ENCODE measurements at regions not wholly inside any gene's neighbourhood (a gene's known extent, or its start where the extent isn't known, plus 50 kb on each side); places are given as distances from the start of the nearest gene placed in this dataset.

GRCh38 chr3:135440233-135440632 is 525.3 kb upstream of the PPP2R3A start:
- Histone ChIP-seq H3K9me3 (no peaks in the 10 kb centered on the region), H3K4me1 (no peaks in the 10 kb centered on the region), H3K36me3 (no peaks in the 10 kb centered on the region), H3K27ac (no peak overlapping the region), H3K27me3 (no peaks in the 10 kb centered on the region), H3K4me3 (no peak overlapping the region)
- DNase-seq (ENCODE audit: low spot score in 2 of 2) = no peak
- intact Hi-C loops (cut with DNase I) = no loop called here
- TF ChIP-seq, protein P1, sequence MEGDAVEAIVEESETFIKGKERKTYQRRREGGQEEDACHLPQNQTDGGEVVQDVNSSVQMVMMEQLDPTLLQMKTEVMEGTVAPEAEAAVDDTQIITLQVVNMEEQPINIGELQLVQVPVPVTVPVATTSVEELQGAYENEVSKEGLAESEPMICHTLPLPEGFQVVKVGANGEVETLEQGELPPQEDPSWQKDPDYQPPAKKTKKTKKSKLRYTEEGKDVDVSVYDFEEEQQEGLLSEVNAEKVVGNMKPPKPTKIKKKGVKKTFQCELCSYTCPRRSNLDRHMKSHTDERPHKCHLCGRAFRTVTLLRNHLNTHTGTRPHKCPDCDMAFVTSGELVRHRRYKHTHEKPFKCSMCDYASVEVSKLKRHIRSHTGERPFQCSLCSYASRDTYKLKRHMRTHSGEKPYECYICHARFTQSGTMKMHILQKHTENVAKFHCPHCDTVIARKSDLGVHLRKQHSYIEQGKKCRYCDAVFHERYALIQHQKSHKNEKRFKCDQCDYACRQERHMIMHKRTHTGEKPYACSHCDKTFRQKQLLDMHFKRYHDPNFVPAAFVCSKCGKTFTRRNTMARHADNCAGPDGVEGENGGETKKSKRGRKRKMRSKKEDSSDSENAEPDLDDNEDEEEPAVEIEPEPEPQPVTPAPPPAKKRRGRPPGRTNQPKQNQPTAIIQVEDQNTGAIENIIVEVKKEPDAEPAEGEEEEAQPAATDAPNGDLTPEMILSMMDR (IDR thresholded peaks at IDR 0.05) = no peak

DNA sequence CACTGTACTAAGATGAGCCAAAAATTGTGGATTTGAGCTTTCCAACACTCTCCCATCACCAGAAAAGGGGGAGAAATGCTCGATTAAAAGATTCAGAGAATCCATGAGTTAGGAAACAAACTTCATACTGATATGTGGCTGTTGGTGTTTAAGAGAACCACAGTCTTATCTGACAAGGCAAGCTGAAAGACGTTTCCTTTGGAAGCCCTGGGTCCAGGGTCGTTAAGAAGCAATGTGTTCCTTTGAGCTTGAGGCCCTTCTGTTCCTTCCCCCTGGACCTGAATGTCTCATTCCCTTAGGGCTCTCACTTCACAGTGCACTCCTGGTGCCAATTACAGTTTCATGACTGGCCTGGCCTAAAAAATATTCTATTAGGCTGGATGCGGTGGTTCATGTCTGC is 524.8 kb upstream of the PPP2R3A start:
- TF ChIP-seq, protein P1 (IDR thresholded peaks at IDR 0.05) = no peak
- H3K9me3 ChIP-seq = no peaks in the 10 kb centered on the region
- no peak overlapping the region for H3K4me3 ChIP-seq
- intact Hi-C loops (cut with DNase I) = no loop called here
- no peaks in the 10 kb centered on the region for H3K27me3 ChIP-seq
- H3K36me3 ChIP-seq = no peaks in the 10 kb centered on the region
- DNase-seq (ENCODE audit: low spot score in 2 of 2) = no peak
- no peaks in the 10 kb centered on the region for H3K4me1 ChIP-seq
- H3K27ac ChIP-seq = no peak overlapping the region

GRCh38 chr3:135444058-135444457 is 521.5 kb upstream of the PPP2R3A start:
- intact Hi-C loops (cut with DNase I) = no loop called here
- TF ChIP-seq, protein P1 (IDR thresholded peaks at IDR 0.05) = no peak
- H3K9me3 ChIP-seq = no peaks in the 10 kb centered on the region

GRCh38 chr3:135447483-135447882 is 518.0 kb upstream of the PPP2R3A start:
- Histone ChIP-seq H3K27me3 (no peaks in the 10 kb centered on the region), H3K27ac (no peak overlapping the region), H3K9me3 (no peaks in the 10 kb centered on the region), H3K4me3 (no peak overlapping the region), H3K36me3 (no peaks in the 10 kb centered on the region), H3K4me1 (no peaks in the 10 kb centered on the region)
- intact Hi-C loops (cut with DNase I) = no loop called here
- no peak for DNase-seq (ENCODE audit: low spot score in 2 of 2)
- TF ChIP-seq, protein P1 (IDR thresholded peaks at IDR 0.05) = no peak

More at GRCh38 chr3:135444058-135444457, 521.5 kb upstream of the PPP2R3A start:
- Histone ChIP-seq H3K27ac (no peak overlapping the region), H3K4me3 (no peak overlapping the region), H3K27me3 (no peaks in the 10 kb centered on the region), H3K36me3 (no peaks in the 10 kb centered on the region), H3K4me1 (no peaks in the 10 kb centered on the region)
- DNase-seq (ENCODE audit: low spot score in 2 of 2) = no peak

- DNase-seq (ENCODE audit: low spot score in 2 of 2) = no peak
- intact Hi-C loops (cut with DNase I) = no loop called here
- TF ChIP-seq, protein P1 (IDR thresholded peaks at IDR 0.05) = no peak
- H3K4me1 ChIP-seq = no peaks in the 10 kb centered on the region
- no peak overlapping the region for H3K4me3 ChIP-seq
- H3K9me3 ChIP-seq = no peaks in the 10 kb centered on the region
- no peaks in the 10 kb centered on the region for H3K27me3 ChIP-seq
- no peak overlapping the region for H3K27ac ChIP-seq
- no peaks in the 10 kb centered on the region for H3K36me3 ChIP-seq
Observed at GRCh38 chr3:135448520-135448919, 517.0 kb upstream of the PPP2R3A start.

GRCh38 chr3:135449046-135449445 is 516.5 kb upstream of the PPP2R3A start:
- Histone ChIP-seq H3K36me3 (no peaks in the 10 kb centered on the region), H3K27ac (no peak overlapping the region), H3K9me3 (no peaks in the 10 kb centered on the region), H3K4me1 (no peaks in the 10 kb centered on the region), H3K27me3 (no peaks in the 10 kb centered on the region), H3K4me3 (no peak overlapping the region)
- intact Hi-C loops (cut with DNase I) = no loop called here
- TF ChIP-seq, protein P1 (IDR thresholded peaks at IDR 0.05) = no peak
- no peak for DNase-seq (ENCODE audit: low spot score in 2 of 2)

Data from ascending aorta (tissue), 2 donors.